SK-N-SH treated with all-trans-retinoic acid at 6 μM for 48 hours (cell line): ENCODE measurements at regions not wholly inside any gene's neighbourhood (a gene's known extent, or its start where the extent isn't known, plus 50 kb on each side); places are given as distances from the start of the nearest gene placed in this dataset.

Experiments
- ATAC-seq: fragments of 200-7000 bp; cut with Tn5 transposase; 3 replicates; pipeline ENCODE4 v1.9.1; 2020; ENCODE audit warnings: mild to moderate bottlenecking, moderate library complexity
- ARNTL ChIP-seq: fragments of 450-650 bp; formaldehyde crosslinking; IDR thresholded peaks from 2 replicates; pipeline ENCODE4 v1.5.0; 2020; ENCODE audit warnings: low read depth, mild to moderate bottlenecking, moderate library complexity, borderline replicate concordance
- BACH2 ChIP-seq: fragments of 250-450 bp; sonication (Bioruptor Pico); IDR thresholded peaks from 2 replicates; pipeline ENCODE4 v1.9.0; 2021; ENCODE audit warnings: mild to moderate bottlenecking, borderline replicate concordance
- ESRRG ChIP-seq: fragments of 250-450 bp; sonication (Bioruptor Pico); IDR thresholded peaks from 2 replicates; pipeline ENCODE4 v1.6.1; 2021; ENCODE audit warnings: mild to moderate bottlenecking
- GLIS3 ChIP-seq: fragments of 250-450 bp; sonication (Bioruptor Pico); IDR thresholded peaks from 2 replicates; pipeline ENCODE4 v1.5.0; 2020; ENCODE audit warnings: mild to moderate bottlenecking, moderate library complexity
- ISL1 ChIP-seq: fragments of 250-450 bp; sonication (Bioruptor Pico); IDR thresholded peaks from 2 replicates; pipeline ENCODE4 v2.1.2; 2022; ENCODE audit warnings: mild to moderate bottlenecking, moderate library complexity
- PPARA ChIP-seq: fragments of 250-450 bp; sonication (Bioruptor Pico); IDR thresholded peaks from 2 replicates; pipeline ENCODE4 v1.5.0; 2020; ENCODE audit warnings: mild to moderate bottlenecking, borderline replicate concordance
- RARB ChIP-seq: fragments of 250-450 bp; sonication (Bioruptor Pico); IDR thresholded peaks from 2 replicates; pipeline ENCODE4 v1.8.0; 2021; ENCODE audit warnings: mild to moderate bottlenecking, moderate library complexity
- SNAI2 ChIP-seq: fragments of 250-450 bp; sonication (Bioruptor Pico); IDR thresholded peaks from 2 replicates; pipeline ENCODE4 v1.5.0; 2020; ENCODE audit warnings: mild to moderate bottlenecking, moderate library complexity
- TCF4 ChIP-seq: fragments of 250-450 bp; sonication (Bioruptor Pico); IDR thresholded peaks from 2 replicates; pipeline ENCODE4 v1.8.0; 2021; ENCODE audit warnings: mild to moderate bottlenecking, moderate library complexity, borderline replicate concordance
- ZC3H10 ChIP-seq: fragments of 250-450 bp; sonication (Bioruptor Pico); IDR thresholded peaks from 2 replicates; pipeline ENCODE4 v1.5.1; 2021; ENCODE audit warnings: mild to moderate bottlenecking, moderate library complexity
- ZFP3 ChIP-seq: fragments of 250-450 bp; sonication (Bioruptor Pico); IDR thresholded peaks from 2 replicates; pipeline ENCODE4 v1.5.0; 2020; ENCODE audit warnings: mild to moderate bottlenecking, moderate library complexity
- ZFP30 ChIP-seq: fragments of 450-650 bp; formaldehyde crosslinking; IDR thresholded peaks from 2 replicates; pipeline ENCODE4 v1.5.0; 2022; ENCODE audit warnings: mild to moderate bottlenecking, moderate library complexity
- ZNF565 ChIP-seq: fragments of 450-650 bp; formaldehyde crosslinking; conservative IDR thresholded peaks from 2 replicates; pipeline ENCODE4 v1.5.0; 2020; ENCODE audit warnings: low read depth, mild to moderate bottlenecking, moderate library complexity
- ZNF8 ChIP-seq: fragments of 450-650 bp; formaldehyde crosslinking; IDR thresholded peaks from 2 replicates; pipeline ENCODE4 v1.5.0; 2020; ENCODE audit warnings: mild to moderate bottlenecking, moderate library complexity
- TF ChIP-seq, protein P1 (sequence below): fragments of 250-450 bp; sonication (Bioruptor Pico); IDR thresholded peaks from 2 replicates; pipeline ENCODE4 v1.5.1; 2021; ENCODE audit warnings: mild to moderate bottlenecking, moderate library complexity
- TF ChIP-seq, protein P2 (sequence below): fragments of 250-450 bp; sonication (Bioruptor Pico); IDR thresholded peaks from 2 replicates; pipeline ENCODE4 v1.5.1; 2020; ENCODE audit warnings: low read depth, mild to moderate bottlenecking, moderate library complexity
- TF ChIP-seq, protein P3 (sequence below): fragments of 250-450 bp; sonication (Bioruptor Pico); IDR thresholded peaks from 2 replicates; pipeline ENCODE4 v1.8.0; 2020; ENCODE audit warnings: mild to moderate bottlenecking, moderate library complexity, borderline replicate concordance
- TF ChIP-seq, protein P4 (sequence below): fragments of 250-450 bp; sonication (Bioruptor Pico); IDR thresholded peaks from 2 replicates; pipeline ENCODE4 v1.5.0; 2020; ENCODE audit warnings: mild to moderate bottlenecking, moderate library complexity
- TF ChIP-seq, protein P5 (sequence below): fragments of 250-450 bp; sonication (Bioruptor Pico); IDR thresholded peaks from 2 replicates; pipeline ENCODE4 v1.8.0; 2021; ENCODE audit warnings: low read depth, mild to moderate bottlenecking, moderate library complexity, borderline replicate concordance

DNA sequence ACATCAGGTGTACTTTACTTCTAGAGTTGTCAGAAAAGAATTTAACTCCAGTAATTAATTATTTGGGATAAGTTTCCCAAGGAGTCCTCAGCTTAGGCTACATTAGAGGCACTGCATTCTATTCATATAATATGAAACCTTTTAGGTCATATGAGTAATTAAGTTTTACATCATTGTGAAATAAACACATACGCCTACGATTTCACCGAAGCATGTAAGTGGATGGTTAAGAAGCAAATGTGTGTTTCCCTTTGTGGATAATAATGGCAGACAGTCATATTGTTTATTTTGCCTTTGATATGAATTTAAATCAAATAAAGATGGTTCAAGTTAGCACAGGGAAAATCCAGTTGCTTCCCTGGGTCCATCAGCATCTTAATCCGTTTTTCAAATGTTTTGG is 535.9 kb upstream of the ATP11B start (continued):
- TF ChIP-seq, protein P1, sequence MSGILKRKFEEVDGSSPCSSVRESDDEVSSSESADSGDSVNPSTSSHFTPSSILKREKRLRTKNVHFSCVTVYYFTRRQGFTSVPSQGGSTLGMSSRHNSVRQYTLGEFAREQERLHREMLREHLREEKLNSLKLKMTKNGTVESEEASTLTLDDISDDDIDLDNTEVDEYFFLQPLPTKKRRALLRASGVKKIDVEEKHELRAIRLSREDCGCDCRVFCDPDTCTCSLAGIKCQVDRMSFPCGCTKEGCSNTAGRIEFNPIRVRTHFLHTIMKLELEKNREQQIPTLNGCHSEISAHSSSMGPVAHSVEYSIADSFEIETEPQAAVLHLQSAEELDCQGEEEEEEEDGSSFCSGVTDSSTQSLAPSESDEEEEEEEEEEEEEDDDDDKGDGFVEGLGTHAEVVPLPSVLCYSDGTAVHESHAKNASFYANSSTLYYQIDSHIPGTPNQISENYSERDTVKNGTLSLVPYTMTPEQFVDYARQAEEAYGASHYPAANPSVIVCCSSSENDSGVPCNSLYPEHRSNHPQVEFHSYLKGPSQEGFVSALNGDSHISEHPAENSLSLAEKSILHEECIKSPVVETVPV: no peak

DNA sequence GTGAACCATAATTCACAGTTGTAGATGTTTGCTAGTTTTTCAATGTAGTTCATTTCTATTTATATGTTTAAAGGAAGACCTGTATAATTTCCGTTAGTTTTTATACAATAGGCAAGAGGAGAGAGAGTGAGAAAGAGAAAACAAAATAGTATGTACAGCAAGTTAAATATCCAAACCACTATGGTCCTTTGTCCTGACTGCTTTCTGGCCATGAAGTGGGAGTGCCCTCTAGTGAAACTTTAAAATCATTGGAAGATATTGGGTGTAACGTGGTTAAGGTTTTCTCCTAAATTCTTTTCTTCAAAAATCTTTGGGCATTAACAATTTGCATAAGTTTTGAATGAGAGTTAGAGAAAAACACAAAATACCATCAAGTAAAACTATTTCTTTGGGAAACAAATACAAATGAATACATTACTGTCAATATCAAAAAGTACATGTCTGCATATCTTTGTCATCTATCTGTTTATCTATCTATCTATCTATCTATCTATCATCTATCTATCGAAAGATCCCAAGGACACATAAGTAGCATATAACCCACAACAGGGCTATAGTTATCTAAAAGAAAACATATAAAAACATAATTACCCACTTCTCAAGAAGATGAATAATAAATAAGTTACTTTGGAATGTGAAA is 534.6 kb upstream of the ATP11B start:
- peak; percentile 83 for ATAC-seq
- TF ChIP-seq, protein P2, sequence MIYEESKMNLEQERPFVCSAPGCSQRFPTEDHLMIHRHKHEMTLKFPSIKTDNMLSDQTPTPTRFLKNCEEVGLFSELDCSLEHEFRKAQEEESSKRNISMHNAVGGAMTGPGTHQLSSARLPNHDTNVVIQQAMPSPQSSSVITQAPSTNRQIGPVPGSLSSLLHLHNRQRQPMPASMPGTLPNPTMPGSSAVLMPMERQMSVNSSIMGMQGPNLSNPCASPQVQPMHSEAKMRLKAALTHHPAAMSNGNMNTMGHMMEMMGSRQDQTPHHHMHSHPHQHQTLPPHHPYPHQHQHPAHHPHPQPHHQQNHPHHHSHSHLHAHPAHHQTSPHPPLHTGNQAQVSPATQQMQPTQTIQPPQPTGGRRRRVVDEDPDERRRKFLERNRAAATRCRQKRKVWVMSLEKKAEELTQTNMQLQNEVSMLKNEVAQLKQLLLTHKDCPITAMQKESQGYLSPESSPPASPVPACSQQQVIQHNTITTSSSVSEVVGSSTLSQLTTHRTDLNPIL (CRISPR knock-in tag): no peak
- TF ChIP-seq ZNF8: no peak
- TF ChIP-seq TCF4 (CRISPR knock-in tag): no peak
- no peak for TF ChIP-seq ARNTL (CRISPR knock-in tag)
- no peak for TF ChIP-seq ISL1 (CRISPR knock-in tag)
- TF ChIP-seq ZC3H10: no peak
- no peak for TF ChIP-seq ZFP3 (CRISPR knock-in tag)
- no peak for TF ChIP-seq SNAI2 (CRISPR knock-in tag)
- no peak for TF ChIP-seq GLIS3 (CRISPR knock-in tag)

DNA sequence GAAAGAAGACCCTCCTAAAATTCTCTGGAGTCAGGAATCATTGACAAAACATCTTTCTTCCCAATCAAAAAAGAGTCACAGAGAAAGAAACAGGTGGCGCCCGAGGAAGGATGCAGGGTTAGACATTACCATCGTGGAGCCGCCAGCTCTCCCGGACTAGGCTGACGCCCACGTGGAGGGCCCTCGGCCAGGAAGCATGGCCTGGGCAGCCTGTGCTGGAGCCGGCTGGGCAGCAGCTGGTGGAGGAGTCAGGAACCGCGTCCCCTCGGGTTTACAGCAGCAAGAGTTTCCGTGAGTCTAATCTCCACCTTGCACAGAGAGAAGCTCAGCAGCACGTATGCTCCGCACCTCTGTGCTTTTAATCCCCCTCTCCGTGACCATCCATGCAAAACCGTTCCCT is 533.7 kb upstream of the ATP11B start:
- TF ChIP-seq SNAI2 (CRISPR knock-in tag) (no peak), TCF4 (CRISPR knock-in tag) (no peak)
- no peak for ATAC-seq

DNA sequence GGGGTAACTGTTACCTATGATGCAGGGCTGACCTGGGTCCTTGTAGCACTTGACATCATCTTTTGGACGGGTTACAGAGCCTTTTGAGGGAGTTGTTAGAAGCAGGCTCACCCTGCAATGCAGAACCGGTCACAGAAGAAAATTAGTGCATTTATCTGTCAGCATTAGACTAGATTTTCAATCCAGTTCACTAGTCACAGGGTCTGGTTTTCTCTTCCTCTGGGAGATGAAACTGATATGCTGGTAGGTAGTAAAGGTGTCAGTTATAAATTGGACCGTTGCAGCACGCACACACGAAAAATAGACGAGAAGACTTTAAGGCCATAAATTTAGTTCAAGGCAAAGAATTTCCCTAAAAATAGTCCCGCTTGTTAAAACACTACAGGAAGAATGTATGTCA is 532.3 kb upstream of the ATP11B start:
- TF ChIP-seq ZNF565 (CRISPR knock-in tag) (no peak), RARB (CRISPR knock-in tag) (no peak), ISL1 (CRISPR knock-in tag) (no peak), ZFP3 (CRISPR knock-in tag) (no peak), TCF4 (CRISPR knock-in tag) (no peak), ZNF8 (no peak), PPARA (CRISPR knock-in tag) (no peak), ESRRG (CRISPR knock-in tag) (no peak), BACH2 (no peak), GLIS3 (CRISPR knock-in tag) (no peak), ZFP30 (no peak)
- TF ChIP-seq, protein P3, sequence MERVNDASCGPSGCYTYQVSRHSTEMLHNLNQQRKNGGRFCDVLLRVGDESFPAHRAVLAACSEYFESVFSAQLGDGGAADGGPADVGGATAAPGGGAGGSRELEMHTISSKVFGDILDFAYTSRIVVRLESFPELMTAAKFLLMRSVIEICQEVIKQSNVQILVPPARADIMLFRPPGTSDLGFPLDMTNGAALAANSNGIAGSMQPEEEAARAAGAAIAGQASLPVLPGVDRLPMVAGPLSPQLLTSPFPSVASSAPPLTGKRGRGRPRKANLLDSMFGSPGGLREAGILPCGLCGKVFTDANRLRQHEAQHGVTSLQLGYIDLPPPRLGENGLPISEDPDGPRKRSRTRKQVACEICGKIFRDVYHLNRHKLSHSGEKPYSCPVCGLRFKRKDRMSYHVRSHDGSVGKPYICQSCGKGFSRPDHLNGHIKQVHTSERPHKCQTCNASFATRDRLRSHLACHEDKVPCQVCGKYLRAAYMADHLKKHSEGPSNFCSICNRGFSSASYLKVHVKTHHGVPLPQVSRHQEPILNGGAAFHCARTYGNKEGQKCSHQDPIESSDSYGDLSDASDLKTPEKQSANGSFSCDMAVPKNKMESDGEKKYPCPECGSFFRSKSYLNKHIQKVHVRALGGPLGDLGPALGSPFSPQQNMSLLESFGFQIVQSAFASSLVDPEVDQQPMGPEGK (CRISPR knock-in tag): no peak
- TF ChIP-seq, protein P2 (CRISPR knock-in tag): no peak
- TF ChIP-seq, protein P4, sequence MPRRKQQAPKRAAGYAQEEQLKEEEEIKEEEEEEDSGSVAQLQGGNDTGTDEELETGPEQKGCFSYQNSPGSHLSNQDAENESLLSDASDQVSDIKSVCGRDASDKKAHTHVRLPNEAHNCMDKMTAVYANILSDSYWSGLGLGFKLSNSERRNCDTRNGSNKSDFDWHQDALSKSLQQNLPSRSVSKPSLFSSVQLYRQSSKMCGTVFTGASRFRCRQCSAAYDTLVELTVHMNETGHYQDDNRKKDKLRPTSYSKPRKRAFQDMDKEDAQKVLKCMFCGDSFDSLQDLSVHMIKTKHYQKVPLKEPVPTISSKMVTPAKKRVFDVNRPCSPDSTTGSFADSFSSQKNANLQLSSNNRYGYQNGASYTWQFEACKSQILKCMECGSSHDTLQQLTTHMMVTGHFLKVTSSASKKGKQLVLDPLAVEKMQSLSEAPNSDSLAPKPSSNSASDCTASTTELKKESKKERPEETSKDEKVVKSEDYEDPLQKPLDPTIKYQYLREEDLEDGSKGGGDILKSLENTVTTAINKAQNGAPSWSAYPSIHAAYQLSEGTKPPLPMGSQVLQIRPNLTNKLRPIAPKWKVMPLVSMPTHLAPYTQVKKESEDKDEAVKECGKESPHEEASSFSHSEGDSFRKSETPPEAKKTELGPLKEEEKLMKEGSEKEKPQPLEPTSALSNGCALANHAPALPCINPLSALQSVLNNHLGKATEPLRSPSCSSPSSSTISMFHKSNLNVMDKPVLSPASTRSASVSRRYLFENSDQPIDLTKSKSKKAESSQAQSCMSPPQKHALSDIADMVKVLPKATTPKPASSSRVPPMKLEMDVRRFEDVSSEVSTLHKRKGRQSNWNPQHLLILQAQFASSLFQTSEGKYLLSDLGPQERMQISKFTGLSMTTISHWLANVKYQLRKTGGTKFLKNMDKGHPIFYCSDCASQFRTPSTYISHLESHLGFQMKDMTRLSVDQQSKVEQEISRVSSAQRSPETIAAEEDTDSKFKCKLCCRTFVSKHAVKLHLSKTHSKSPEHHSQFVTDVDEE (CRISPR knock-in tag): no peak
- TF ChIP-seq, protein P5, sequence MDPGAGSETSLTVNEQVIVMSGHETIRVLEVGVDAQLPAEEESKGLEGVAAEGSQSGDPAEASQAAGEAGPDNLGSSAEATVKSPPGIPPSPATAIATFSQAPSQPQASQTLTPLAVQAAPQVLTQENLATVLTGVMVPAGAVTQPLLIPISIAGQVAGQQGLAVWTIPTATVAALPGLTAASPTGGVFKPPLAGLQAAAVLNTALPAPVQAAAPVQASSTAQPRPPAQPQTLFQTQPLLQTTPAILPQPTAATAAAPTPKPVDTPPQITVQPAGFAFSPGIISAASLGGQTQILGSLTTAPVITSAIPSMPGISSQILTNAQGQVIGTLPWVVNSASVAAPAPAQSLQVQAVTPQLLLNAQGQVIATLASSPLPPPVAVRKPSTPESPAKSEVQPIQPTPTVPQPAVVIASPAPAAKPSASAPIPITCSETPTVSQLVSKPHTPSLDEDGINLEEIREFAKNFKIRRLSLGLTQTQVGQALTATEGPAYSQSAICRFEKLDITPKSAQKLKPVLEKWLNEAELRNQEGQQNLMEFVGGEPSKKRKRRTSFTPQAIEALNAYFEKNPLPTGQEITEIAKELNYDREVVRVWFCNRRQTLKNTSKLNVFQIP (CRISPR knock-in tag): no peak

More for the DNA sequence above, 532.3 kb upstream of the ATP11B start:
- ATAC-seq: no peak
